ENCODE measurements at regions not wholly inside any gene's neighbourhood (a gene's known extent, or its start where the extent isn't known, plus 50 kb on each side); places are given as distances from the start of the nearest gene placed in this dataset.

DNA sequence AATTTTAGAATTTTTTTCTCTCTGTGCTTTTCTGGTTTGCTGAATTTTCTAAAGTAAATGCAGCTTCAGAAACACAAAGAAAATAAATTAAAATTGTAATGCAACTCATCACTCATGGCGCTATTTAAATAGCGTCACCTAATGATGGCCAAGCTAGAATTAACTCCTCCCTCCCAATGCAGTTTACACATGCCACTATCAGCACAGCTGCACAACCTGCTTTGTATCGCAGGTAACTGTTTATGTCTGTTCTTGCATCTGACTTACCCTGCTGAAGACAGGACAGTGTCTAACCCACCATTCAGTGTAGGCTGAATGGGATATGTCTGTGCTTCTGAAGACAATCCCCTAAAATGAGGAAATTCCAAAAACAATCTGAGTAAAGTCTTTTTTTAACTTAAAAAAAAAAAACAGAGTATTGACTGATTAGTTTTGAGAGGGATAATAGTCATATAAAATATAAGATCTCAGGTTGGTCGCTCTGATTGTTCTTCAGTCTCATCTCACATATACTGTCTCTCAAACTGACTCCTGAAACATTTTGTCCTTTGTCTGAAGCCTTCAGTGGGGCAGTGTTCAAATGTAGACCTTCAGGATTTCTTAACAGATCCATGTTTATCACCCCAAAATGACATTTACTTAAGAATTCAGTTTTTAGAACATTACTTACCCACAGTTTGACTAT lies 271.4 kb downstream of the ZEB2 start:
- Histone ChIP-seq H3K4me1 (no peaks in the 10 kb centered on the region), H3K9me3 (peaks cover 0 to 7% (median 0%) of the 10 kb centered on the region in 3 donors), H3K27ac (no peak overlapping the region), H3K27me3 (no peaks in the 10 kb centered on the region), H3K4me3 (no peak overlapping the region), H3K36me3 (replicated peaks in 1 of 2; ENCODE audit: insufficient read depth in 1 of 2, low read depth in 2 of 2) (no peaks in the 10 kb centered on the region)
- DNase-seq = no peak
- ATAC-seq = no peak
- WGBS, 2 donors = 91 to 96% methylated on average over 4 of the region's 4 CpGs
- TF ChIP-seq, protein P1, sequence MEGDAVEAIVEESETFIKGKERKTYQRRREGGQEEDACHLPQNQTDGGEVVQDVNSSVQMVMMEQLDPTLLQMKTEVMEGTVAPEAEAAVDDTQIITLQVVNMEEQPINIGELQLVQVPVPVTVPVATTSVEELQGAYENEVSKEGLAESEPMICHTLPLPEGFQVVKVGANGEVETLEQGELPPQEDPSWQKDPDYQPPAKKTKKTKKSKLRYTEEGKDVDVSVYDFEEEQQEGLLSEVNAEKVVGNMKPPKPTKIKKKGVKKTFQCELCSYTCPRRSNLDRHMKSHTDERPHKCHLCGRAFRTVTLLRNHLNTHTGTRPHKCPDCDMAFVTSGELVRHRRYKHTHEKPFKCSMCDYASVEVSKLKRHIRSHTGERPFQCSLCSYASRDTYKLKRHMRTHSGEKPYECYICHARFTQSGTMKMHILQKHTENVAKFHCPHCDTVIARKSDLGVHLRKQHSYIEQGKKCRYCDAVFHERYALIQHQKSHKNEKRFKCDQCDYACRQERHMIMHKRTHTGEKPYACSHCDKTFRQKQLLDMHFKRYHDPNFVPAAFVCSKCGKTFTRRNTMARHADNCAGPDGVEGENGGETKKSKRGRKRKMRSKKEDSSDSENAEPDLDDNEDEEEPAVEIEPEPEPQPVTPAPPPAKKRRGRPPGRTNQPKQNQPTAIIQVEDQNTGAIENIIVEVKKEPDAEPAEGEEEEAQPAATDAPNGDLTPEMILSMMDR (IDR thresholded peaks at IDR 0.05) = no peak
- TF ChIP-seq POLR2A (IDR thresholded peaks at IDR 0.05) = no peak
- intact Hi-C loops (cut with DNase I) = no loop called here

DNA sequence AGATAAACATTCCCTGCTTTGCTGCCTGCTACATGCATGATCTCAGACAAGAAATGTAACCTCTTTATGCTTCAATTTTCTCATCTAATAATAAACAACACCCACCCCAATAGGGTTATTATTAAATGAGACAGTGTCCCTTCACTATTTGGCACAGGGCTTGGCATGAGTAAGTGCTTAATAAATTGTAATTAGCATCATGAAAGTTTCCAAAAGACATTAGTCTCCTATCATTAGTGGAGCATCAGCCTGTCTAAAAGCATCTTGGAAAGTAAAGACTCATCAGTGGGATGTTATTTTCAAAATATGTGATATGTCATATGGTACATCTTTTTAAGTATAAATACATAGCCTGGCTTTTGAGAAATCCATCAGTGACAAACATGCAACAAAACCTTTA lies 275.0 kb downstream of the ZEB2 start:
- no peaks in the 10 kb centered on the region for H3K36me3 ChIP-seq (replicated peaks in 1 of 2; ENCODE audit: insufficient read depth in 1 of 2, low read depth in 2 of 2)
- peaks cover 12% of the 10 kb centered on the region for H3K4me1 ChIP-seq
- no peak overlapping the region for H3K27ac ChIP-seq
- H3K27me3 ChIP-seq = no peaks in the 10 kb centered on the region
- intact Hi-C loops (cut with DNase I) = no loop called here
- H3K4me3 ChIP-seq = no peak overlapping the region
- no peaks in the 10 kb centered on the region for H3K9me3 ChIP-seq
- no peak for TF ChIP-seq POLR2A (IDR thresholded peaks at IDR 0.05)
- TF ChIP-seq, protein P1 (IDR thresholded peaks at IDR 0.05) = no peak
- no peak for ATAC-seq
- DNase-seq = no peak

GRCh38 chr2:144242311-144242710 lies 277.6 kb downstream of the ZEB2 start:
- 96 to 97% methylated on average over 3 of the region's 3 CpGs for WGBS, 2 donors
- intact Hi-C loops (cut with DNase I) = no loop called here
- no peak for TF ChIP-seq POLR2A (IDR thresholded peaks at IDR 0.05)
- TF ChIP-seq, protein P1 (IDR thresholded peaks at IDR 0.05) = no peak
- Histone ChIP-seq H3K27ac (no peak overlapping the region), H3K27me3 (no peaks in the 10 kb centered on the region), H3K4me1 (peaks cover 12% of the 10 kb centered on the region), H3K4me3 (no peak overlapping the region), H3K36me3 (replicated peaks in 1 of 2; ENCODE audit: insufficient read depth in 1 of 2, low read depth in 2 of 2) (no peaks in the 10 kb centered on the region), H3K9me3 (no peaks in the 10 kb centered on the region)
- ATAC-seq = no peak
- no peak for DNase-seq

GRCh38 chr2:144241801-144242200 lies 278.1 kb downstream of the ZEB2 start:
- intact Hi-C loops (cut with DNase I) = no loop called here
- H3K36me3 ChIP-seq (replicated peaks in 1 of 2; ENCODE audit: insufficient read depth in 1 of 2, low read depth in 2 of 2) = no peaks in the 10 kb centered on the region
- 81 to 92% methylated on average over 1 of the region's 1 CpG for WGBS, 2 donors
- H3K4me1 ChIP-seq = peaks cover 12% of the 10 kb centered on the region
- H3K9me3 ChIP-seq = no peaks in the 10 kb centered on the region
- ATAC-seq (no peak), DNase-seq (no peak)
- no peak for TF ChIP-seq POLR2A (IDR thresholded peaks at IDR 0.05)
- TF ChIP-seq, protein P1 (IDR thresholded peaks at IDR 0.05) = no peak
- no peak overlapping the region for H3K27ac ChIP-seq
- no peaks in the 10 kb centered on the region for H3K27me3 ChIP-seq
- H3K4me3 ChIP-seq = no peak overlapping the region

GRCh38 chr2:144240656-144241339 lies 279.1 kb downstream of the ZEB2 start:
- ATAC-seq = no peak
- TF ChIP-seq, protein P1 (IDR thresholded peaks at IDR 0.05) = no peak
- no peak for TF ChIP-seq POLR2A (IDR thresholded peaks at IDR 0.05)
- 46 to 55% methylated on average over 3 of the region's 3 CpGs for WGBS, 2 donors

More at GRCh38 chr2:144240656-144241339, 279.1 kb downstream of the ZEB2 start:
- peaks cover 12% of the 10 kb centered on the region for H3K4me1 ChIP-seq
- H3K9me3 ChIP-seq = no peaks in the 10 kb centered on the region
- no peak overlapping the region for H3K27ac ChIP-seq
- intact Hi-C loops (cut with DNase I) = no loop called here
- H3K36me3 ChIP-seq (replicated peaks in 1 of 2; ENCODE audit: insufficient read depth in 1 of 2, low read depth in 2 of 2) = no peaks in the 10 kb centered on the region
- no peak for DNase-seq
- H3K27me3 ChIP-seq = no peaks in the 10 kb centered on the region
- H3K4me3 ChIP-seq = no peak overlapping the region
